ENCODE measurements at regions not wholly inside any gene's neighbourhood (a gene's known extent, or its start where the extent isn't known, plus 50 kb on each side); places are given as distances from the start of the nearest gene placed in this dataset.

GRCh38 chr5:174319551-174319950 is 274.0 kb downstream of the NSG2 start:
- no peak for TF ChIP-seq MAX (IDR thresholded peaks at IDR 0.05)
- no peak for TF ChIP-seq CTCF (IDR thresholded peaks at IDR 0.05 in 2 of 3, conservative IDR thresholded peaks at IDR 0.05 in 1 of 3; ENCODE audit: borderline replicate concordance in 1 of 3, insufficient read depth in 1 of 3, low read depth in 2 of 3, low read length in 2 of 3)
- no peak for TF ChIP-seq REST (IDR thresholded peaks at IDR 0.05; ENCODE audit: low read depth)
- no peak for TF ChIP-seq EZH2phosphoT487 (IDR thresholded peaks at IDR 0.05; ENCODE audit: borderline replicate concordance)
- TF ChIP-seq POLR2A (IDR thresholded peaks at IDR 0.05; ENCODE audit: borderline replicate concordance, extremely low read depth, insufficient read depth, insufficient read length), result no peak
- no peak for TF ChIP-seq EZH2 (IDR thresholded peaks at IDR 0.05)
- no peak for TF ChIP-seq POLR2AphosphoS5 (IDR thresholded peaks at IDR 0.05; ENCODE audit: low read depth, low read length)
- TF ChIP-seq CEBPB (IDR thresholded peaks at IDR 0.05; ENCODE audit: low read depth), result no peak
- TF ChIP-seq ZFX (IDR thresholded peaks at IDR 0.05), result no peak
- no peak for TF ChIP-seq YY1 (IDR thresholded peaks at IDR 0.05; ENCODE audit: extremely low read depth, insufficient replicate concordance, low read depth, low read length)
- TF ChIP-seq ZNF274 (IDR thresholded peaks at IDR 0.05; ENCODE audit: low read depth, low read length), result no peak
- no peak for TF ChIP-seq SRF (IDR thresholded peaks at IDR 0.05; ENCODE audit: low read depth)
- TF ChIP-seq FOSL1 (IDR thresholded peaks at IDR 0.05; ENCODE audit: low read depth), result no peak
- no peak for TF ChIP-seq TCF7L2 (IDR thresholded peaks at IDR 0.05; ENCODE audit: borderline replicate concordance, extremely low read depth, insufficient read depth, insufficient read length)

Measured in HCT116 (cell line).